Stimulated activated naive CD8-positive, alpha-beta T cell treated with anti-CD3 and anti-CD28 coated beads, Interleukin-15, amount 100 ng/mL, for 72 hours (primary cell): ENCODE measurements at regions not wholly inside any gene's neighbourhood (a gene's known extent, or its start where the extent isn't known, plus 50 kb on each side); places are given as distances from the start of the nearest gene placed in this dataset.
A peak's percentile ranks its signal among the peaks of the same experiment; 100 is the strongest.

Source experiments
- ATAC-seq: fragments of 150-1000 bp; cut with Tn5 transposase; 2 replicates; pipeline ENCODE4 v1.10.0; 2021; ENCODE audit warnings: mild to moderate bottlenecking, moderate library complexity
- DNase-seq, 2 donors: peaks; one replicate each; pipeline ENCODE4 v3.0.0; 2021 to 2022
- H3K27ac Mint-ChIP-seq, 2 donors: one replicate each; pipeline ENCODE4 v1.8.0; 2022; ENCODE audit warnings: mild to moderate bottlenecking in 2 of 2, mixed read lengths in 2 of 2, moderate library complexity in 2 of 2
- H3K27me3 Mint-ChIP-seq: one replicate; pipeline ENCODE4 v1.8.0; 2022; ENCODE audit warnings: mixed read lengths
- H3K4me1 Mint-ChIP-seq: one replicate; pipeline ENCODE4 v1.8.0; 2022; ENCODE audit warnings: mild to moderate bottlenecking, mixed read lengths
- H3K4me3 Mint-ChIP-seq, 2 donors: one replicate each; pipeline ENCODE4 v1.8.0; 2022; ENCODE audit warnings: mild to moderate bottlenecking in 2 of 2, mixed read lengths in 2 of 2, moderate library complexity in 1 of 2
- H3K9me3 Mint-ChIP-seq, 2 donors: one replicate each; pipeline ENCODE4 v1.8.0; 2022; ENCODE audit warnings: mixed read lengths in 2 of 2

GRCh38 chr15:38079236-38079635 lies 144.8 kb downstream of the TMCO5A start:
- ATAC-seq = no peak

GRCh38 chr15:38080651-38081275 lies 146.3 kb downstream of the TMCO5A start:
- peaks cover 33% of the 10 kb centered on the region for H3K27me3 Mint-ChIP-seq
- H3K27ac Mint-ChIP-seq = no peak overlapping the region
- no peak overlapping the region for H3K4me3 Mint-ChIP-seq
- DNase-seq = no peak
- H3K9me3 Mint-ChIP-seq = no peaks in the 10 kb centered on the region
- H3K4me1 Mint-ChIP-seq = peaks cover 18% of the 10 kb centered on the region
- ATAC-seq = no peak

More at GRCh38 chr15:38079236-38079635, 144.8 kb downstream of the TMCO5A start:
- Mint-ChIP-seq H3K27ac (no peak overlapping the region), H3K4me1 (peaks cover 6% of the 10 kb centered on the region), H3K27me3 (peaks cover 47% of the 10 kb centered on the region), H3K9me3 (no peaks in the 10 kb centered on the region), H3K4me3 (no peak overlapping the region)
- DNase-seq = no peak

GRCh38 chr15:38084289-38084688 lies 149.8 kb downstream of the TMCO5A start:
- Mint-ChIP-seq H3K9me3 (no peaks in the 10 kb centered on the region), H3K4me3 (no peak overlapping the region), H3K27me3 (peaks cover 41% of the 10 kb centered on the region), H3K4me1 (peaks cover 18% of the 10 kb centered on the region), H3K27ac (no peak overlapping the region)
- DNase-seq (peak in 1 of 2 donors; percentile 28), ATAC-seq (peak; percentile 97)

GRCh38 chr15:38085114-38085513 lies 150.7 kb downstream of the TMCO5A start:
- Mint-ChIP-seq H3K27me3 (peaks cover 36% of the 10 kb centered on the region), H3K27ac (no peak overlapping the region), H3K4me1 (peaks cover 18% of the 10 kb centered on the region), H3K4me3 (peak overlapping the region; percentile 22 to 33), H3K9me3 (no peaks in the 10 kb centered on the region)
- DNase-seq (no peak), ATAC-seq (no peak)

GRCh38 chr15:38085931-38086568 lies 151.6 kb downstream of the TMCO5A start:
- H3K27me3 Mint-ChIP-seq = peaks cover 31% of the 10 kb centered on the region
- ATAC-seq (no peak), DNase-seq (no peak)

GRCh38 chr15:38086611-38087010 lies 152.2 kb downstream of the TMCO5A start:
- ATAC-seq = no peak
- no peak overlapping the region for H3K27ac Mint-ChIP-seq
- DNase-seq = no peak
- peaks cover 18% of the 10 kb centered on the region for H3K4me1 Mint-ChIP-seq
- peaks cover 31% of the 10 kb centered on the region for H3K27me3 Mint-ChIP-seq
- H3K9me3 Mint-ChIP-seq = no peaks in the 10 kb centered on the region
- H3K4me3 Mint-ChIP-seq = no peak overlapping the region

More at GRCh38 chr15:38085931-38086568, 151.6 kb downstream of the TMCO5A start:
- no peak overlapping the region for H3K4me3 Mint-ChIP-seq
- H3K4me1 Mint-ChIP-seq = peaks cover 18% of the 10 kb centered on the region
- no peaks in the 10 kb centered on the region for H3K9me3 Mint-ChIP-seq
- H3K27ac Mint-ChIP-seq = no peak overlapping the region

- H3K27ac Mint-ChIP-seq = no peak overlapping the region
- H3K4me1 Mint-ChIP-seq = peaks cover 14% of the 10 kb centered on the region
- no peak for ATAC-seq
Observed at GRCh38 chr15:38088971-38089370, 154.5 kb downstream of the TMCO5A start.

GRCh38 chr15:38090223-38090622 lies 155.8 kb downstream of the TMCO5A start:
- no peaks in the 10 kb centered on the region for H3K9me3 Mint-ChIP-seq
- H3K27ac Mint-ChIP-seq = no peak overlapping the region
- no peak for DNase-seq
- ATAC-seq = no peak
- peaks cover 2% of the 10 kb centered on the region for H3K4me1 Mint-ChIP-seq
- no peak overlapping the region for H3K4me3 Mint-ChIP-seq
- H3K27me3 Mint-ChIP-seq = peaks cover 31% of the 10 kb centered on the region

More at GRCh38 chr15:38088971-38089370, 154.5 kb downstream of the TMCO5A start:
- H3K4me3 Mint-ChIP-seq = no peak overlapping the region
- peaks cover 31% of the 10 kb centered on the region for H3K27me3 Mint-ChIP-seq
- no peak for DNase-seq
- H3K9me3 Mint-ChIP-seq = no peaks in the 10 kb centered on the region

- ATAC-seq (no peak), DNase-seq (no peak)
- H3K9me3 Mint-ChIP-seq = peaks cover 0 to 3% of the 10 kb centered on the region in 2 donors
- H3K27ac Mint-ChIP-seq = no peak overlapping the region
- H3K4me1 Mint-ChIP-seq = no peaks in the 10 kb centered on the region
- H3K27me3 Mint-ChIP-seq = peaks cover 30% of the 10 kb centered on the region
- no peak overlapping the region for H3K4me3 Mint-ChIP-seq
Observed at GRCh38 chr15:38090678-38091077, 156.2 kb downstream of the TMCO5A start.

GRCh38 chr15:38091078-38091645 lies 156.7 kb downstream of the TMCO5A start:
- DNase-seq (no peak), ATAC-seq (no peak)
- H3K4me1 Mint-ChIP-seq = no peaks in the 10 kb centered on the region
- peaks cover 0 to 5% of the 10 kb centered on the region in 2 donors for H3K9me3 Mint-ChIP-seq
- peak overlapping the region in 1 of 2 donors; percentile 91 for H3K27ac Mint-ChIP-seq
- H3K4me3 Mint-ChIP-seq = no peak overlapping the region
- H3K27me3 Mint-ChIP-seq = peaks cover 26% of the 10 kb centered on the region

- Mint-ChIP-seq H3K9me3 (peaks cover 10 to 21% of the 10 kb centered on the region in 2 donors), H3K4me1 (no peaks in the 10 kb centered on the region), H3K27me3 (peaks cover 15% of the 10 kb centered on the region), H3K4me3 (no peak overlapping the region), H3K27ac (no peak overlapping the region)
- no peak for ATAC-seq
- no peak for DNase-seq
Observed at GRCh38 chr15:38093931-38094330, 158.7 kb upstream of the SPRED1 start.

- Mint-ChIP-seq H3K9me3 (peaks cover 2 to 4% of the 10 kb centered on the region in 2 donors), H3K4me1 (no peaks in the 10 kb centered on the region), H3K27ac (no peak overlapping the region), H3K4me3 (no peak overlapping the region), H3K27me3 (peaks cover 20% of the 10 kb centered on the region)
- ATAC-seq (no peak), DNase-seq (no peak)
Observed at GRCh38 chr15:38102972-38103371, 149.7 kb upstream of the SPRED1 start.

- Mint-ChIP-seq H3K27me3 (peaks cover 17% of the 10 kb centered on the region), H3K4me3 (no peak overlapping the region), H3K27ac (no peak overlapping the region), H3K4me1 (no peaks in the 10 kb centered on the region), H3K9me3 (no peaks in the 10 kb centered on the region)
- no peak for DNase-seq
- no peak for ATAC-seq
Observed at GRCh38 chr15:38103564-38103963, 149.1 kb upstream of the SPRED1 start.

GRCh38 chr15:38111070-38111469 lies 141.6 kb upstream of the SPRED1 start:
- Mint-ChIP-seq H3K27ac (no peak overlapping the region), H3K4me3 (no peak overlapping the region), H3K4me1 (no peaks in the 10 kb centered on the region), H3K27me3 (peaks cover 7% of the 10 kb centered on the region), H3K9me3 (no peaks in the 10 kb centered on the region)
- DNase-seq (no peak), ATAC-seq (no peak)

- Mint-ChIP-seq H3K27me3 (peaks cover 7% of the 10 kb centered on the region), H3K4me3 (no peak overlapping the region), H3K27ac (no peak overlapping the region), H3K4me1 (no peaks in the 10 kb centered on the region), H3K9me3 (no peaks in the 10 kb centered on the region)
- no peak for DNase-seq
- ATAC-seq = no peak
Observed at GRCh38 chr15:38112406-38112805, 140.2 kb upstream of the SPRED1 start.

GRCh38 chr15:38115121-38115520 lies 137.5 kb upstream of the SPRED1 start:
- no peak overlapping the region for H3K27ac Mint-ChIP-seq
- H3K4me1 Mint-ChIP-seq = no peaks in the 10 kb centered on the region
- H3K27me3 Mint-ChIP-seq = peaks cover 4% of the 10 kb centered on the region
- ATAC-seq (no peak), DNase-seq (no peak)
- peaks cover 0 to under 1% of the 10 kb centered on the region in 2 donors for H3K9me3 Mint-ChIP-seq
- H3K4me3 Mint-ChIP-seq = no peak overlapping the region
